Kidney epithelial cell (primary cell): ENCODE measurements at regions not wholly inside any gene's neighbourhood (a gene's known extent, or its start where the extent isn't known, plus 50 kb on each side); places are given as distances from the start of the nearest gene placed in this dataset.
A peak's percentile ranks its signal among the peaks of the same experiment; 100 is the strongest.
"Not testable (repeated sequence)": the region's sequence is repeated elsewhere in the genome, so short reads cannot be mapped to it uniquely, and the experiment has no call there.

Source experiments
- DNase-seq: peaks from one replicate; pipeline ENCODE4 v3.0.0-alpha.2; 2010; ENCODE audit warnings: low read depth
- H3K27me3 ChIP-seq: 2 replicates; pipeline ENCODE4 v1.6.0; 2011; ENCODE audit warnings: low read length; ENCODE audit not compliant: control insufficient read depth, insufficient read depth
- H3K36me3 ChIP-seq: 2 replicates; pipeline ENCODE4 v1.5.1; 2011; ENCODE audit warnings: low read length; ENCODE audit not compliant: control insufficient read depth, insufficient read depth
- H3K4me3 ChIP-seq: 2 replicates; pipeline ENCODE4 v1.5.1; 2011; ENCODE audit warnings: low read depth, mild to moderate bottlenecking, control low read depth, low read length
- CTCF ChIP-seq: IDR thresholded peaks from 2 replicates; pipeline ENCODE4 v1.5.1; 2011; ENCODE audit warnings: mild to moderate bottlenecking, moderate library complexity, low read length, control low read depth, inconsistent platforms; ENCODE audit not compliant: insufficient read depth, poor library complexity, severe bottlenecking

GRCh38 chr9:752201-752600 lies 89.3 kb upstream of the DMRT1 start:
- Histone ChIP-seq H3K36me3 (no peaks in the 10 kb centered on the region), H3K4me3 (no peak overlapping the region), H3K27me3 (no peaks in the 10 kb centered on the region)
- no peak for DNase-seq
- TF ChIP-seq CTCF, result no peak

- no peak for DNase-seq
- no peak for TF ChIP-seq CTCF
Measured at GRCh38 chr9:752681-753200, 88.8 kb upstream of the DMRT1 start.

DNA sequence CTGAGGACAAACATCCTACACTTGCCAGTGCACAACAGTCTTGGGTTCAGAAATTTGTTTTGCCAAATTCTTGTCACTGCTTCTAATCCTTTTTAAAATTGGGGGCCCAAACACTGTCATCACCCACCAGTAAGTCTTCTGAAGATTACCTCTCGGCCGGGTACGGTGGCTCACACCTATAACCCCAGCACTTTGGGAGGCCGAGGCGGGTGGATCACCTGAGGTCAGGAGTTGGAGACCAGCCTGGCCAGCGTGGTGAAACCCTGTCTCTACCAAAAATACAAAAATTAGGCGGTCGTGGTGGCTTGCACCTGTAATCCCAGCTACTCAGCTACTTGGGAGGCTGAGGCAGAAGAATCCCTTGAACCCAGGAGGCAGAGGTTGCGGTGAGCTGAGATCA lies 87.8 kb upstream of the DMRT1 start:
- not testable (repeated sequence) for DNase-seq, H3K36me3 ChIP-seq

More at GRCh38 chr9:752681-753200, 88.8 kb upstream of the DMRT1 start:
- Histone ChIP-seq H3K36me3 (no peaks in the 10 kb centered on the region), H3K27me3 (no peaks in the 10 kb centered on the region), H3K4me3 (no peak overlapping the region)

GRCh38 chr9:754150-754931 lies 87.2 kb upstream of the DMRT1 start:
- Histone ChIP-seq H3K4me3 (no peak overlapping the region), H3K27me3 (no peaks in the 10 kb centered on the region), H3K36me3 (no peaks in the 10 kb centered on the region)
- no peak for TF ChIP-seq CTCF
- no peak for DNase-seq

More for the DNA sequence above, 87.8 kb upstream of the DMRT1 start:
- H3K4me3 ChIP-seq, H3K27me3 ChIP-seq: not testable (repeated sequence)

- no peaks in the 10 kb centered on the region for H3K27me3 ChIP-seq
- no peak overlapping the region for H3K4me3 ChIP-seq
- TF ChIP-seq CTCF, result no peak
- DNase-seq, result no peak
- no peaks in the 10 kb centered on the region for H3K36me3 ChIP-seq
Measured at GRCh38 chr9:755454-756381, 85.8 kb upstream of the DMRT1 start.

DNA sequence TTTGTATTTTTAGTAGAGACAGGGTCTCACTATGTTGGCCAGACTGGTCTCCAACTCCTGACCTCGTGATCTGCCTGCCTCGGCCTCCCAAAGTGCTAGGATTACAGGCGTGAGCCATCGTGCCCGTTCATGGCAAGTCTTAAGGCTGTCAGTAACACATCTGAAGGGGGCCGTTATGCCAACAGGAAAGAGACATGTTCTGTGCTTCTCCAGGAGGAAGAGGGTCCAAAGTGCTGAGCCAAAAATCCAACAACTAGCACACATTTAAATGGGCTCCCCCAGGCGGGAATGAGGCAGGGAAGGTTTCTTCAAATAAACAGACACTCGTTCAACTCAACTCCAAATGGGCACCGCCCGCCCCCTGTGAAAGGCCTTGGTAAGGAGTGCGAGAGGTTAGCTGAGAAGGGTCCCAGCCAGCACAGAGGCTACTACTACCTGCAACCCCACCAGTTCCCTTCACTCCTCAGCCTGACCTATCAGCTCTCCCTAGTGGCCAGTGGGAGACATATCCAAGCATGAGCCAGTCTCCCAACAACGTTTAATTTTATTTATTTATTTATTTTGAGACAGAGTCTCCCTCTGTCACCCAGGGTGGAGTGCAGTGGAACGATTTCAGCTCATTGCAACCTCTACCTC lies 84.1 kb upstream of the DMRT1 start:
- no peak overlapping the region for H3K4me3 ChIP-seq
- no peak for DNase-seq
- no peaks in the 10 kb centered on the region for H3K27me3 ChIP-seq
- no peaks in the 10 kb centered on the region for H3K36me3 ChIP-seq
- peak; percentile 49 for TF ChIP-seq CTCF
